Loucy (cell line): ENCODE measurements at regions not wholly inside any gene's neighbourhood (a gene's known extent, or its start where the extent isn't known, plus 50 kb on each side); places are given as distances from the start of the nearest gene placed in this dataset.

Experiments used
- H2AFZ ChIP-seq: fragments of 200-600 bp; sonication (generic); 2 replicates; pipeline ENCODE4 v1.6.0; 2016; ENCODE audit warnings: antibody characterized with exemption, mild to moderate bottlenecking, low read length, moderate library complexity
- H3F3A ChIP-seq: fragments of 200-600 bp; 2 replicates; pipeline ENCODE4 v1.6.0; 2016; ENCODE audit warnings: antibody characterized with exemption, low read depth, mild to moderate bottlenecking
- H3K27me3 ChIP-seq: fragments of 200-600 bp; sonication (generic); 2 replicates; pipeline ENCODE4 v1.6.1; 2014; ENCODE audit warnings: low read length, mild to moderate bottlenecking; ENCODE audit not compliant: insufficient read depth, poor library complexity, severe bottlenecking
- H3K36me3 ChIP-seq: fragments of 200-600 bp; sonication (generic); 2 replicates; pipeline ENCODE4 v1.6.1; 2016; ENCODE audit warnings: low read length; ENCODE audit not compliant: insufficient read depth
- H3K4me1 ChIP-seq: fragments of 200-600 bp; sonication (generic); 2 replicates; pipeline ENCODE4 v1.5.1; 2014; ENCODE audit warnings: low read length, mild to moderate bottlenecking; ENCODE audit not compliant: insufficient read depth, poor library complexity, severe bottlenecking
- H3K4me2 ChIP-seq: fragments of 200-600 bp; sonication (generic); 2 replicates; pipeline ENCODE4 v1.6.0; 2014; ENCODE audit warnings: antibody characterized with exemption, low read length, low read depth, mild to moderate bottlenecking; ENCODE audit not compliant: poor library complexity, severe bottlenecking
- H3K4me3 ChIP-seq: fragments of 200-600 bp; sonication (generic); 2 replicates; pipeline ENCODE4 v1.5.1; 2014; ENCODE audit warnings: low read length, mild to moderate bottlenecking, mixed read lengths; ENCODE audit not compliant: poor library complexity, severe bottlenecking
- H3K79me2 ChIP-seq: fragments of 200-600 bp; sonication (generic); 2 replicates; pipeline ENCODE4 v1.6.1; 2014; ENCODE audit warnings: low read length; ENCODE audit not compliant: insufficient read depth
- H3K9ac ChIP-seq: fragments of 200-600 bp; sonication (generic); 2 replicates; pipeline ENCODE4 v1.6.0; 2014; ENCODE audit warnings: mild to moderate bottlenecking, low read depth, low read length, moderate library complexity; ENCODE audit not compliant: poor library complexity, severe bottlenecking
- H3K9me2 ChIP-seq: fragments of 200-600 bp; sonication (generic); replicated peaks from 2 replicates; pipeline ENCODE4 v1.6.1; 2016; ENCODE audit warnings: low read depth, low read length, mixed read lengths
- H3K9me3 ChIP-seq: fragments of 200-600 bp; sonication (generic); 2 replicates; pipeline ENCODE4 v1.6.1; 2014; ENCODE audit warnings: mild to moderate bottlenecking, antibody characterized with exemption, low read length, low read depth; ENCODE audit not compliant: insufficient read depth
- H4K20me1 ChIP-seq: fragments of 200-600 bp; sonication (generic); 2 replicates; pipeline ENCODE4 v1.6.0; 2014; ENCODE audit warnings: antibody characterized with exemption, low read length, mild to moderate bottlenecking; ENCODE audit not compliant: insufficient read depth, poor library complexity, severe bottlenecking
- EZH2phosphoT487 ChIP-seq: fragments of 200-600 bp; IDR thresholded peaks from 2 replicates; pipeline ENCODE4 v1.6.1; 2018; ENCODE audit warnings: antibody characterized with exemption, mild to moderate bottlenecking, moderate library complexity, borderline replicate concordance
- TF ChIP-seq, protein P1 (sequence below): fragments of 200-600 bp; sonication (generic); conservative IDR thresholded peaks from 2 replicates; pipeline ENCODE4 v1.5.1; 2014; ENCODE audit warnings: mild to moderate bottlenecking, antibody characterized with exemption, low read length

DNA sequence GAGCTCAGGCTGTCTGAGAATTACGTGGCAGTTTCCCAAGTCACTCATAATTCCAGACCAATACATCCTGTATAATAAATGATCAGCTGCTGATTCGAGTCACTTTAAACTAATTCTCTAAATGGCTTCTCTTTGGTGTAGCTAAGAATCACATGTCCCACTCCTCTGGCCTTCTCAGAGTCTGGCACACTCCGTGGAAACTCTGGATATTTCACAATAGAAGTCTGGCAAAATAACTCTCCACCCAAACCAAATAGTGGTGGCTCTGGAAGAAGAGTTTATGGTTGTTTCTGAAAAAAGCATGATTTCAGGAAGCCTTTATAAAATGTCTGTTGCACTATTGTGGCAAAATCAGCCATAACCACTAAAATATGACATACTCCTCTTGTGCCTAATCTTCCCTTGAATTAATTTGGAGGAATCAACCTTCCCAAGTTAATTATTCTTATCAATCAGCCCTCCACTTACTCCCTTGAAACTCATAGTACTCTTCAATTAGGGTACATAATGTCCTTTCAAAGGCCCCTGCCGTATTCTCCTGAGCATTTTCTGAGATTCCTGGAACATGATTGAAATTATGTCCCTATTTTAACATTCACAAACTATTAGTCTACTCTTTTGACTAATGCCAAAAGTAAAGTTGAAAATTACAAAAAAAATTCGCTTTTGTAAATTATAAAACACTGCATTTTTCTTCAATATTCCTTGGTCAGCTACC lies 991.6 kb downstream of the FAT4 start:
- Histone ChIP-seq H3K27me3 (no peaks in the 10 kb centered on the region), H3F3A (no peaks in the 10 kb centered on the region), H3K9ac (no peak overlapping the region), H3K79me2 (no peaks in the 10 kb centered on the region), H3K9me3 (no peaks in the 10 kb centered on the region), H3K4me1 (no peaks in the 10 kb centered on the region), H3K9me2 (no peaks in the 10 kb centered on the region; the same call in 1 of the 2 replicates), H3K4me3 (no peak overlapping the region), H3K36me3 (no peaks in the 10 kb centered on the region), H3K4me2 (no peak overlapping the region), H4K20me1 (no peaks in the 10 kb centered on the region), H2AFZ (no peak overlapping the region)
- TF ChIP-seq, protein P1, sequence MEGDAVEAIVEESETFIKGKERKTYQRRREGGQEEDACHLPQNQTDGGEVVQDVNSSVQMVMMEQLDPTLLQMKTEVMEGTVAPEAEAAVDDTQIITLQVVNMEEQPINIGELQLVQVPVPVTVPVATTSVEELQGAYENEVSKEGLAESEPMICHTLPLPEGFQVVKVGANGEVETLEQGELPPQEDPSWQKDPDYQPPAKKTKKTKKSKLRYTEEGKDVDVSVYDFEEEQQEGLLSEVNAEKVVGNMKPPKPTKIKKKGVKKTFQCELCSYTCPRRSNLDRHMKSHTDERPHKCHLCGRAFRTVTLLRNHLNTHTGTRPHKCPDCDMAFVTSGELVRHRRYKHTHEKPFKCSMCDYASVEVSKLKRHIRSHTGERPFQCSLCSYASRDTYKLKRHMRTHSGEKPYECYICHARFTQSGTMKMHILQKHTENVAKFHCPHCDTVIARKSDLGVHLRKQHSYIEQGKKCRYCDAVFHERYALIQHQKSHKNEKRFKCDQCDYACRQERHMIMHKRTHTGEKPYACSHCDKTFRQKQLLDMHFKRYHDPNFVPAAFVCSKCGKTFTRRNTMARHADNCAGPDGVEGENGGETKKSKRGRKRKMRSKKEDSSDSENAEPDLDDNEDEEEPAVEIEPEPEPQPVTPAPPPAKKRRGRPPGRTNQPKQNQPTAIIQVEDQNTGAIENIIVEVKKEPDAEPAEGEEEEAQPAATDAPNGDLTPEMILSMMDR: no peak
- no peak for TF ChIP-seq EZH2phosphoT487

DNA sequence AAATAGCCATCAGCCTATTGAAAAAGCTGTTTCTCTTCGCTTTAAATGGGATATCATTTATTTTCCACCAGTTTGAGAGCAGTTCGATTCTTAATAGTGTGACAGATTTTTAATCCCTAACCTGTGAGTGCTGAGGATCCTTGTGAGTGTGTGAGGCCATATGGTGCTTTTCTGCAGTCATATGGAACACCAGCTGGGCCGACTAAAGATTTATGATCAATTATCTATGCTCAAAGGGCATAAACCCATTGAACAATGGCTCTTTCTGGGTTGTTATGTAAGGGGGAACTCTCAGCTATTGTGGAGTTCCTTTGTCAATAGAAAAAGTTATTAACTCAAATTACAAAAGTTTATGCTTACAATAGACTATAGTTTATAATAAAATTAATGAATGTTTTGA lies 1003.6 kb downstream of the FAT4 start:
- Histone ChIP-seq H4K20me1 (no peaks in the 10 kb centered on the region), H3K9me2 (no peaks in the 10 kb centered on the region), H3K36me3 (no peaks in the 10 kb centered on the region), H3K9me3 (no peaks in the 10 kb centered on the region), H3K79me2 (no peaks in the 10 kb centered on the region), H3K27me3 (no peaks in the 10 kb centered on the region), H3K4me2 (no peak overlapping the region), H3K4me1 (no peaks in the 10 kb centered on the region), H2AFZ (no peak overlapping the region), H3K4me3 (no peak overlapping the region), H3K9ac (no peak overlapping the region), H3F3A (no peaks in the 10 kb centered on the region)
- TF ChIP-seq, protein P1: no peak
- TF ChIP-seq EZH2phosphoT487: no peak

DNA sequence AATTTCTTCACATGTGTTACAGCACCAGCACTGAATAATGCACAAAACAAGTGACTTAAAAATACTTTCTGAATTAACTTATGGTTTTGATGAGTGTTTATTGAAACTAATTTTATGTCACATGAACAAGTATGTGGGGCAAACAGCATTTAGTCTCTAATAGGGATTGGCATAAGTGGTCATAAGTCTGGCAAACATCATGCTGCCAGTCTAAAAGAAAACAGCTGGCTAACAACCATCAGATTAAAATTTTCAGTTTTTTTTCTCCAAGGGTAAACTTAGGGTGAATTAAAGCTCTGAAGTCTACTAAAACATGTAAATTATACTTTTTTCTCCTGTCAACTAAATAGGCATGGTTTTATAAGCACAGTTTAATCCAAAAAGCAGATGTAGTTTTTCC lies 1014.2 kb downstream of the FAT4 start:
- Histone ChIP-seq H3K79me2 (no peaks in the 10 kb centered on the region), H3K4me3 (no peak overlapping the region), H3F3A (no peaks in the 10 kb centered on the region), H3K4me1 (no peaks in the 10 kb centered on the region), H3K9me3 (no peaks in the 10 kb centered on the region), H3K27me3 (no peaks in the 10 kb centered on the region), H3K9me2 (no peaks in the 10 kb centered on the region), H2AFZ (no peak overlapping the region), H4K20me1 (no peaks in the 10 kb centered on the region), H3K4me2 (no peak overlapping the region), H3K9ac (no peak overlapping the region), H3K36me3 (no peaks in the 10 kb centered on the region)
- TF ChIP-seq, protein P1: no peak
- TF ChIP-seq EZH2phosphoT487: no peak
